SW480 (cell line): ENCODE measurements at regions not wholly inside any gene's neighbourhood (a gene's known extent, or its start where the extent isn't known, plus 50 kb on each side); places are given as distances from the start of the nearest gene placed in this dataset.

Experiments
- DNase-seq: peaks from one replicate; pipeline ENCODE4 v3.0.0-alpha.2; 2016; ENCODE audit warnings: low spot score

DNA sequence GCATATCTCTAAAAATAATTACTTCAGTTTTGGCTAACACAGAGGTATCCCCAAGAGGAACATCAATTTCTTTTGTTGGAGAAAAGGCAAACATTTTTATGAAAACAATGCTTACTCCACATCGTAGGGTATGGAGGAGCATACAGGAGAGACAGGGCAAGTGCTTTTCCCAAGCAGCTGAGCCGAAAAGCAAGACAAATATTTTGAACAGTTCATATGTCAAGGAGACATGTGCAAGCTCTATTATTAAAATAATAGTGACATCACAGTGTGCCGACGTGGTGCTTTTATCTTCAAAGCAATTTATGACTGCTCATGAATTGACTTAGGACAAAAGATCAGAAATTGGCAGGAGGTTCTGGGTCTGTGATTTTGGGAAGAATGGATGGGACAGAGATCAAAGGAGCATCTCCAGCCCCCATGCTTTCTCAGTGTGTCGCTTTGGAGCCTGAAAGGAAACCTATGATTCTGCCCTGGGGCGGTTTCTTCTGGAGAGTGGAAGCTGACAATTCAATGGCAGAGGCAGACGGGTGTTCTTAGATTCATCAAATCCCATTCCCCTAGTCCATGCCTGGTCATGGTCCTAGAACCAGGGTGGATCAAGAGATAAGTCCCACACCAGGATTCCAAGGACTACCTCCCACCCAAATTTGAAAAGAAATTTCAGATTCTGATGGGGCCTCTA is 97.1 kb downstream of the JCAD start:
- no peak for DNase-seq

DNA sequence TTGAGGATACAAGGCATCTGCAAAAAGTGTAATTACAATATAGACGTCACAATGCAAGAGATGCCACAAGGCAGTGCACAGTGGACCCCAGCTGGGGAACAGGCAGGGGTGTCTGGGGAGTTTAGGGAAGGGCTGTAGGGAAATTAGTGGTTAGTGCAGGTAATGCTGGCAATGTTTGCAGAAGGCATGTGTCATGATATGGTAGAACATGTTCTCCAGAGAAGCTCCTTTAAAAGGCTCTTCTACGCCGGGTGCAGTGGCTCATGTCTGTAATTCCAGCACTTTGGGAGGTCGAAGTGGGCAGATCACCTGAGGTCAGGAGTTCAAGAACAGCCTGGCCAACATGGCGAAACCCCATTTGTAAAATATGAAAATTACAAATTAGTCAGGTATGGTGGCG is 98.0 kb downstream of the JCAD start:
- no peak for DNase-seq

DNA sequence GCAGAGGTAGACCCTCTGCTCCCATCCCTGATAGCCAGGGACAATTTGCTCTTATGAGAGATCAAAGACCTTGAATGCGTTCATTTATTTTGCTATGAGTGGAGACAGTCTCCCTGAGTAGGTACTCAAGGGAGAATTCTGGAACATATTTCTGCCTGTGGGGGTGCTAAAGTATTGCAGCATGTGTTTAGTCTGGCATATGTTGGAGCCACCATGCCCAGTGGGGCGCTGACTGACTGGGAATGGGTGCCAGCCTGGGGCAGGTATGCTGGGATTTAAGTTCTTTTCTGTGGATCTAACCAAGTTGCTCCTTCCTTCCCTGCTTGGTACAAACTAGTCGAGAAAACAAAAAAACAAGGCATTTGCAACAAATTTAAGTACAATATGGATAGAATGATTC is 99.1 kb downstream of the JCAD start:
- DNase-seq = no peak

DNA sequence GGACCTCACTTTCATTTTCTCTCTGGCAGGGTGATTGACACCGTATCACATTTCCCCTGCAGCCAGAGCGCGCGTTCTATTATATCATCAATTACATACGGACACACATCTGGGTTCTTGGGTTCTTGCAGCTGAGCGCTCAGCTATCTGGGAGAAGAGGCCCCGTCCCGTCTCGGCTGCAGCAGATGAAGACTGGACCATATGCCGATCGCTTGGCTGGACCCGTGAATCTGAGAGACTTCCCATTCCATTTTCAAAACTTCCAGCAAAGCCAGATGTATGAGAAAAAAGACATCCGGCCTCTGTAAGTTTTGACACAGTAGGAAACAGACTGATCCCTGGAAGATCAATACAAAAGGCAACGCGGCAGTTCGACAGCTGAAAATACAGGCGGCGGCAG is 99.8 kb downstream of the JCAD start:
- no peak for DNase-seq

DNA sequence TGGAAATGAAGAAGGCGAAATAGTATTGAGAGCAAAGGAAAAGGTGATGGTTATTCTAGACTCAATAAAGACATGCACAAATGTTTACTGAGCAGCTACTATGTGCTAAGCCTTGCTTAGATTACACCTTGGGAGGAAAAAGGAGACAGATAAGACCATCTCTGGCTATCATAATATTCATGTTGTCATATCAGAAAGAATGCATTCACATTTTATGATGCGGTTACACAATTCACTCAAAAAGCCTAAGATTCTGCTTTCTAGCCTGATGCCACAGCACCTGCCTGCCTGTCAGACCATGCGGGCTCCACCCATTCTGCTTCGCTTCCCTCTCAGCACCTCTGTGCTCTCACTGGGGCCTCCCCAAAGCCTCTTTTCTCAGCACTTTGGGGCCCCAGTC is 100.9 kb downstream of the JCAD start:
- DNase-seq = no peak

DNA sequence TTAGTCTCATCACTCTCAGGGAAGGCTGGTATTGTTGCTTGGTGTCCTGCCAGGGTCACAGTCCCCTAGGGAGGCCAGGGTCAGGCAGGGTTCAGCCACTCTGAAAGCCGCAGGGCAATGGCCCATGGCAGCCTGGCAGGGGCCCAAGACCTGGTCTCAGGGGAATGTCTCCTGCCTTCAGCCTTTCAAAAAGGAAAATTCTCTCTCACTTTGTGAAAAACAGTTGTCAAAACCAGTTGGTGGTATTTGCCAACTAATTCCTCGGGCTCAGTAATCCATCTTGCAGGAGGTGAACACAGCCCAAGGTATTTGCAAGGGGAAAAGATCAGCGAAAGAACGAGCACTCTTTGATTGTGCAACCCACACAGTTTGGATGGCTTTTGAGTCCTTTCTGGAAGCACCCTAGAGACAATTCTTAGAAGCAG is 101.5 kb downstream of the JCAD start:
- no peak for DNase-seq

DNA sequence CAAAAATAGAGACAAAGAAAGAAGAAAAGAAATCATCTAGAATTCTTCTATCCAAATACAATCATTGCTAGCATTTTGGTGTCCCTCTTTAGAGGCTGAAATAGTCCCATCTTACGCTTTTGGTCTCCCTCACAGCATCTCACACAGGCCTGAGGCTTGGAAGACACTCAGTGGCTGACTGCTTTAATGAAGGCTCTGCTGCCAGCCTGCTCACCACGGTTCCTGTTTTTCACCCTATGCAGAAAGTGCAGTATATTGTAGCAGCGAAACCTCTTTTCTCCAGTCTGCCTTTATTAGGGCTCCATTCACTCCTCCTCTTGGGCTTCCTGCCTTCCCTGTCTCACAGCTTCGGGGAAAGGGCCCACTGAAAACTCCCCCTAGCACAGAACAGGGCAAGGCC is 102.2 kb downstream of the JCAD start:
- no peak for DNase-seq

DNA sequence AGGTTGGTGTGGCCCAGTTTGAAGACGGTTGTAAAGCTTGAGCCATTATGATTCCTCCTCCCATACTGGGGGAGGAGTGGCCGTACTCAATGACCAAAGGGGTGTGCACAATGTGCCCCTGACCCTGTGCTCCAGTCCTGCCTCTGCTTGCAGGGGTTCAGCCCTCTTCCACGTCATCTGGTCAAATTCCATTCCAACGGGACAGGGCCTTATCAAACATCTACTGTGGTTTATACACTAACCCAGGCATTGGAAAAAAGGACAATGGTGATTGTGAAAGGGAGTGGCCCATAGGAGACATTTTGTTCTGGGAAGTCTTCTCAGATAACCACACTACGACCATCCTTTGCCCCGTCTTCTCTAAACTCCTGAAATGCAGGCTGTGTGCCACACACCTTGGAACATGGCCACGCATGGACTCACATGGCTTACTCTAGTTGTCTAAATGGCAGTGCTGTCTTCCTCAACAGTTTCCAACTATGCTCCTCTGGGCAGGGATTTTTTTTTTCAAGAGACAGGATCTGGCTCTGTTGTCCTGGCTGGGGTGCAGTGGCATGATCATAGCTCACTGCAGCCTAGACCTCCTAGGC is 103.0 kb downstream of the JCAD start:
- no peak for DNase-seq

DNA sequence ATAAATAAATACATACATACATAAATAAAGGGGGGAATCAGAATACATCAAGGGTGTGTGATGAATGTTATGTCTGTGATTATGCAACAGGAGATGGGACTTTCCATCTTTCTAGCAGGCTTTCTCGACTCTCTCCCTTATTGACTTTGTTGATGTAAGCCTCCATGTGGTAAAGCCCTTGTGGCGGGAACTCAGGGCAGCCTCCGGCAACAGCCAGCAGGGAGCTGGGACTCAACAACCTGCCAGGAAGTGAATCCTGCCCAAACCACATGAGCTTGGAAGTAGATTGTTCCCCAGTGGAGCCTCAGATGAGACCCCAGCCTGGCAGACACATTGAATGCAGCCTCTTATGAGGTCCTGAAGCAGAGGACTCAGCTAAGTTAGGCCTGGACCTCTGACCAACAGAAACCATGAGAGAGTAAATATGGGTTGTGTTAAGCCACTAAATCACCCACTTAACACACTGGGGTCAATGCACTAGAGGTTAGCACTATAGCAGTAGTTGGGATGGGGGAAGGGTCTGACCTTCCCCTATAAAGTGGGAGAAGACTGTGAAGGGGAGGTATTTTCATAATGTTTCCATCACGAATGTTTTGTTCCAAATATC is 104.0 kb downstream of the JCAD start:
- no peak for DNase-seq

DNA sequence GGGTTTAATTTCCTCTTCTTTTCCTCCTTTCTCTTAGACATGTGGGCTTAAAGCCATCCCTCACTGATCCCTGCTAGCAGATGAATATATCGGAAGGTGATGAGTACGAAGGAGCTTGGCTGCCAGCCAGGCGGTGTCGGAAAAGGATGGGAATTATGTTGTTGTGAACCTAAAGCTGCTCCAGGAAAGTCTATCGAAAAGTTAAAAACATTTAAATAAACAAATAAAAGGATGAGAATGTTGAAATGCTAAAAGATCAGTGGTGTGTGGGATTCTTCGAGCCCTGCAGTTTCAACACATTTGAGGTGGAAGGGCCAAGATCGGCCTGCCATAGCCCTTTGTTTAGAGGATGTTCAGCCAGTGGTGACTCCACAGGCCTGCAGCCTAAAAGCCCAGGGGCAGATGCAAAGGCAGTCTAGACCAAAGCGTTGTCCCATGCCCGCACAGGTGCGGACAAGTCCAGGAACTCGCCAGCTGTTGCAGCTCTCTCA is 107.9 kb downstream of the JCAD start:
- DNase-seq = no peak

DNA sequence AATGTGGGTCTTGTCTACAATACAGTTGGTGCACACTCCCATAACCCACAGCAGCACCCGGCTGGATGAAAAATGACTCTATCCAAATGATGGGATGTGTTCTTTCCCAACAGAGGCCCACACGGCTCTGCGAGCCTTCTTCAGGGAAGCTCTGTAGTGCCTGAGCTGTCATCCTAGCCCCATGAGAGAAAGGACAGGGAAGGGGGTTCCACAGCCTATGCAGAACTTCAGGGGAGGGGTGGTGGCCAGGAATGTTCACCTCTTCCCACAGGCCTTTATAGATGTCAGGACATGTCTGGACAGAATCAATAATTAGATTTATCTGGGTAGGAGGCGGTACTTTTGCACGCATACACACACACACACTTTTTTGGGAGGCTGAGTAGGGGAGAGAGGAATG is 109.0 kb downstream of the JCAD start:
- no peak for DNase-seq

DNA sequence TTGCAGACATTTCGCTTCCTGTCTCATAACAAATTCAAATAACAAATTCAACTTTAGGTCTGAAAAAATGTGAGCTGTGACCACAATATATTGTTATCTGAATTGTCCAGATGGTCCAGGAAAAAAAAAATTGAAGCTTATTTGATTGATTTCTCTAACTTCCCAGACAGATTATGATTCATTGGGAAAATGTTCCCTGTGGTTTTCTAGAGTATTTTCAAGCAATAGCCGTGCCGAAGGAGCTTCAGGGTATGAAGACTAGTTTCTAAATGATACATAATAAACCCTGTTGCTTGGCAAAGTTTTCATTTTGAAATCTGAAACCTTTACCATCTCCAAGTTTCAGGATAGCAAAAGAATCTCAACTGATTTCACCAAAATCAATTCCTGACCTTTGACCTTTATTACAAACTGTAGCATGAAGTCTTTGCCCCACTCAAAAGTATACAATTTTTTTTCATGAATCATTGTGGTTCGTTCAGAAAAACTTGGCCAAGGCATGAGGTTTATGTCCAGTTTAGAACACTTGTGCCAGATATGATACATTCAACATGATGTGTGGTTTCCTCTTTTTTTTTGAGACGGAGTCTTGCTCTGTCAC is 109.9 kb downstream of the JCAD start:
- peak; percentile 13 for DNase-seq

DNA sequence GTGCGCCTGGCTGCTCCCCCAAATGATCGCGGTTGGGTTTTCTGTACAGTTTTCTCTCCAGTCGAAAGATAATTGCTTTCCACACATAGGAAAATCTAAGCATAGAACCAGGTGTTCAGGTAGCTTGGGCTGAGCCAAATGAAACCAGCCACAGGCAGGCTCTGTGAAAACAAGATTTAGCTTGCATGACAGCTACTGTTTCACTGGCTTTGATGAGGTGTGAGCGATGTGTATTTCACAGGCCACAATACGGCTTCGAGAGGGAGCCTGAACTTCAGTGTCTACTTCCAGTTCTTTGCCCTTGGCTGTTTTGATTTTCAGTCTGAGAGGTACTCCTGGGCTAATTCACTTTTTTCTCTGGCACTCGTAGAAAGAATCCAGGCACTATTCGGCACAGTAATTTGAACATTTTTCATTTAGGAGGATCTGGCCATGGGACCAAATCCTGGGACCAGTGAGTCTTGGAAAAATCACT is 110.5 kb downstream of the JCAD start:
- no peak for DNase-seq

DNA sequence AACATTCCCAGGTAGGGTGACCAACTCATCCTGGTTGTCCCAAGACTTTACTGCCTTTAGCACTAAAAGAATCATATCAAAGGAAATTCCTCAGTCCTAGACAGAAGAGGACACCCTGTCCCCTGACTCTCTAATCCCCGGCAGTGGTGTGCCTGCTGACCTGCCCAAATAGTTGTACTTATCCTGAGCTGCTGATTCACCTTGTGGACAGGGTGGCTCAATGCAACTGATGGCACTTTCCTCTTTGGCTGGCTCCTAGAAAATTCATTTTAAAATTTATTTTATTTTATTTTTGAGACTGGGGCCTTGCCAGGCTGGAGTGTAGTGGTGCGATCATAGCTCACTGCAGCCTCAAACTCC is 111.7 kb downstream of the JCAD start:
- no peak for DNase-seq

DNA sequence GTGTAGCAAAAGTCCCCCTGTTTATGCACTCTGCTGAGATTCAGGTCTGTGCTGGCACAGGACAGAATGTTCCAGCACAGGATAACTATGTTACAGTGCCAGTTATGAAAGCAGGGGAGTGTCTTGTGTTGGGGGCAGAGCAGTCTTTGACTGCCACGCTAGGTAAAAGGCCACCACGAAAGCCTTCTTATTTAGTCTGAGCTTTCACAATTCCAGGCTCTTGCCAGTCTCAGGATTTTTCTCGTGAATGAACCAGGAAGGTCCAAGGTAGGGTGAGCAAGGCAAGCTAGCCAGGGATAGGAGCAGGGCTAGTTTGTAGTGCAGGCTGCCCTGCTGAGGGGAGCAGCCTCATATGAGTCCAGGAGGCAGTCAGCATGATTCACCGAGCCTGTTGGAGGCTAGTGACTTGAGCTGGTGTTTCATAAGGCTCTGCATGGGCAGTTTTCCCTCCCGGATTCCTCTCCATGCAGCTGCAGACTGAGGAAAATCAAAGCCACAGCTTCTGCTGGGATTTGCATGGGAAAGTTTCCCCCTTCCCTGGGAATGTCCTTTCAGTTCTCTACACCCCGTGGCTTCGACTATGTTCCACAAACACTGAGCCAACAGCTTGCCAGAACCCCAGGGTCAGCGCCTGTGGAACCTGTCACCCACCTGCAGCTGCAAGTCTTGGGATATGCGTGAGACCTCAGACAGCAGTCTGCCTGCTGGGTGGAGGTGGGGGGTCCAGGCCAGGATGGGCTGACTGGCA is 112.3 kb downstream of the JCAD start:
- no peak for DNase-seq

DNA sequence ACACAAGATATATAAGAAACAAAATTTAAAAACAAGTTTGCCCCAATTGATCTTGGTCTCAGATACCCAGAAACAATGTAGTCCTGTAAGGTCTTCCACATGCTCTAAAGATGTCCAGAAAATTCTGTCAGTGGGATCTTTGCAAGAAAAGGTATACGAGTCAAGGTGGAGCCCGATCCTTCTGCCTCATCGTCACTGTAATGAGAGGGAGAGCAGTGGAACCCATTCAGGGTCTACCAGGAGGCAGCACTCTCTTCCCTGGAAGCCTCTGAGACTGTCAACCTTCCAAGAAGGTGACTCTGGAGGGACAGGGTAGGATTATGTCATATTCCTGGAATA is 112.8 kb downstream of the JCAD start:
- no peak for DNase-seq

DNA sequence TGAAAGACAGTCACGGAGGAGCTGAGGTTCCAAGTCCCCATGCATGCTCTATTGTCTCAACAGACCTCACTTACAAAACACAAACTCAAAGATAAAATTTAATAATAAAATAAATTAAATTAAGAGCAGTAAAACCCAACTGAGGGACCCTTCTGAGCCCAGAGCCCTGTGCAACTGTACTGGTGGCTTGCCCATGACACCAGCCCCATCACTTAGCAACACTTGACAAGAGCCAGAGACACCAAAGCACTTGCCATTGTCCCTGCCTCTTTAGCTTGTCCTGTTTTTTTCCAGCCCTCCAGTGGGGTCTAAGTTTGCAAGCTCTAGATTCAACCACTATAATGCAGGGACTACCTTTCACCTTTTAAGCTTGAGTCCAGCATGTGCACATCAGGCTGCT is 117.9 kb downstream of the JCAD start:
- no peak for DNase-seq

DNA sequence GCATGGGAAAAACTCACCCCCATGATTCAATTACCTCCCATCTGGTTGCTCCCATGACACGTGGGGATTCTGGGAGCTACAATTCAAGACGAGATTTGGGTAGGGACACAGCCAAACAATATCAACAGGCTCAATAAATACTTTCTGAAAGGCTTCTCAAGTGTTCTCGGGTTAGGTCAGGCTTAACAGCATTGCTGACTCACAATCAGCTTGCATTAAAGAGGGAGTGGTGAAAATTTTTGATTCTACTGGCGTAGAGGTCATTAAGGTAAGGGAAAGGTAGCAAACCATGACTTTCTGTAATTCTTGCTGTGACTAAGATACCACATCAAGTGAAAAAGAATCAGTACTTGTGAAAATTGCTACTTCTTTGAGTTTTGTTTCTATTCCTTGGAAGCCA is 126.4 kb downstream of the JCAD start:
- no peak for DNase-seq

DNA sequence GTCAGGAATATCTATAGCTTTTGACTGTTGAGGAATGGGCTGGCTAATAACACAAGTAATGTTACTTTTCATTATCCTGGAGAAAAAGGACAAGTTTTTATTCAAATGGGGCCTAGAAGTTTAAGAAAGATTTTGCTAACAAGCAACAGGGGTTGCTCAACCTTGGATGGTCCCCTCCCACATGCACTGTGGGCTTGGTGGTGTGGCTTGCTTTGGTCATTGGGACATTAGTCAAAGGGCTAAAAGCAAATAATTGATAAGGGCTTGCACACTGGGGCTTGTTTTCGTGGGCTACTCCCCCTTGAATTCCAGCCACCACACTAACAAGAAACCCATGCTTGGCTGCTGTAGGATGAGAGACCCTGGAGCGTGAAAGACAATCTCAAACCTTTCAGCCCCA is 127.6 kb downstream of the JCAD start:
- DNase-seq = no peak

DNA sequence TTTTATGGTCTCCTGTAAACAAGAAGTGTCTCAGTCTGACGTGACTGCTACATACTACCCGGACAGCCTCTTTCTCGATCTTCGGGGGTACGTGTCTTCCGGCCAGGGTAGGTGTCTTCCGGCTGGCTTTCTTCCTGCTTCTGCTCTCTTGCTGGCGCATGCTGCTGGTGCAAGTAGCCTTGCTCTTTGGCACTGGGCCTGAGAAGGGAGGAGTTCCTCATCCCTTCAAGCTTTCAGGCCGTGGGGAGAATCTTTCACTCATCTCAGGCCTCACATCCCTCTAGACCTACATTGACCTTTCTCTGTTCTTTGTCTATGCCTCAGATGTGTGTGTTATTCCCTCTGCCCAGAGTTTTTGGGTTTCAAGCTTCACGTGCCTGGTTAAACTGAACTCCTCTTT is 130.4 kb downstream of the JCAD start:
- DNase-seq = no peak

DNA sequence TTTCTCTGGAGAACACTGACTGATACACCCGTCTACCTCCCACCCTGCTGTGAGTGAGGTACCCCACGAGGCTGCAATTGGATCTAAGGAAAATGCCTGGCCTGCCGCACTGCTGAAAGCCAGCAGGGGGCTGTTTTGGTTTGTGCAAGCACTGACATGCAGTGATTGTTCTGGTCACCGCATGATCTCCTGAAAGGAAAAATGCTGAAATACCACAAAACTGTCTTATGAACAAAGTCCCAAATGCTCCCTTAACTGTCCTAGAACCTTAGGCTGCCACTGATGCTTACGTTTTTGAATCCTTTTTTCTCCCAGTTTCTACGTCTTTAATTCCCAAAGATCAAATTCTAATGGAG is 132.7 kb downstream of the JCAD start:
- no peak for DNase-seq

DNA sequence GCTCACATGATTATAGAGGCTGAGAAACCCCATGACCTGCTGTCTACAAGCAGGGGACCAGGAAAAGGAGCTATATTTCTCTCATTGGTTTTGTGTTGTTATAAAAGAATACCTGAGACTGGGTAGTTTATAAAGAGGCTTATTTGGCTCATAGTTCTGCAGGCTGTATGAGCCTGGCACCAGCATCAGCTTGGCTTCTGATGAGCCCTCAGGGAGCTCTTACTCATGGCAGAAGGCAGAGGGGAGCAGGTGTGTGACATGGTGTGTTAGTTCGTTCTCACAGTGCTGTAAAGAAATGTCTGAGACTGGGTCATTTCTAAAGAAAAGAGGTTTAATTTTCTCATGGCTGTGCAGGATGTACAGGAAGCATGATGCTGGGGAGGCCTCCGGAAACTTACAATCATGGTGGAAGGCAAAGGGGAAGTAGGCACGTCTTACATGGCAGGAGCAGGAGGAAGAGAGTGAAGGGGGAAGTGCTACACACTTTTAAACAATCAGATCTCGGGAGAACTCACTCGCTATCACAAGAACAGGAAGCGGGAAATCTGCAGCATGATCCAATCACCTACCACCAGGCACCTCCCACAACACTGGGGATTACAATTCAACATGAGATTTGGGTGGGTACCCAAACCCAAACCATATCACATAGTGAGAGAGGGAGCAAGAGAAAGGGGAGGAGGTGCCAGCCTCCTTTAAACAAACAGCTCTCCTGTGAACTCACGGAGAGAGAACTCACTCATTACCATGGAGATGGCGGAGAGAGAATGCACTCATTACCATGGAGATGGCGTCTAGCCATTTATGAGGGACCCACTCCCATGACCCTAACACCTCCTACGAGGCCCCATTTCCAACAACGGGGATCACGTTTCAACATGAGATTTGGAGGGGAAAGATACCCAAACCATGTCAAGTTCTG is 133.4 kb downstream of the JCAD start:
- DNase-seq = no peak
